Hematopoietic multipotent progenitor cell treated with erythropoietin and hydrocortisone succinate and interleukin-3 and kit ligand, for 8 days (in vitro differentiated cells): ENCODE measurements at regions not wholly inside any gene's neighbourhood (a gene's known extent, or its start where the extent isn't known, plus 50 kb on each side); places are given as distances from the start of the nearest gene placed in this dataset.
"Not testable (repeated sequence)": the region's sequence is repeated elsewhere in the genome, so short reads cannot be mapped to it uniquely, and the experiment has no call there.

ENCODE experiments used
- DNase-seq: peaks from one replicate; pipeline ENCODE4 v3.0.0-alpha.2; 2015

GRCh38 chr6:113660819-113661218 is 196.3 kb upstream of the MARCKS start:
- no peak for DNase-seq

- no peak for DNase-seq
Observed at GRCh38 chr6:113662093-113662665, 195.0 kb upstream of the MARCKS start.

DNA sequence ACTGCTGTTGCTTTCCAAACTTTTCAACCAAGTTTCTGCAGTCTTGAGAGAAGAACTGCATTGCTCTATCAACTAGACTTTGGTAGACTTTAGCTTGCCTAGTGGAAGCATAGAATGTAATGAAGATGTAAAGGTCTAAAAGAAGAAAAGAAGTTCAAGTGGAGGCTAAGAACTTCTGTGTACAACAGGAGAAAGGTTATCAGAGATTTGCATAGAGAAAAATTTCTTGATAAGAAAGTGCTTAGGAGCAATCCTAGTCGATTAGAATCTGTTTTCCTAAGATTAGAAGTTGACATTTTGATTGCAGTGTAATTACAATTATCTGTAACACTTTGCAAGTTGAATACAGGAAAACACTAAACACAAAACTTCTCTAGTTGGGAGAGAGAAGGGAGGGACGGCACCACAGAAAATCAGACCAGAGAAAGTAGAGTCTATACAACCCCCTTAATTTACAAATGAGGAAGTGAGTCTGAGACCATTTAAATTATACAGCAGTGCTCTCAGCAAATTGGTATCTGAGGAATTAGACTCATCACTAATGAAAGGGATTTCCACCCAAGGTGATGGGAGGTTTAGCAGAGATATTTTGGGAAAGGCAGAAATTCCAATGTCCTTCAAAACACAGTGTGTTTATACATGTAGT is 194.3 kb upstream of the MARCKS start:
- DNase-seq: no peak

- no peak for DNase-seq
Observed at GRCh38 chr6:113664909-113665308, 192.2 kb upstream of the MARCKS start.

GRCh38 chr6:113668641-113669408 is 188.3 kb upstream of the MARCKS start:
- no peak for DNase-seq

DNA sequence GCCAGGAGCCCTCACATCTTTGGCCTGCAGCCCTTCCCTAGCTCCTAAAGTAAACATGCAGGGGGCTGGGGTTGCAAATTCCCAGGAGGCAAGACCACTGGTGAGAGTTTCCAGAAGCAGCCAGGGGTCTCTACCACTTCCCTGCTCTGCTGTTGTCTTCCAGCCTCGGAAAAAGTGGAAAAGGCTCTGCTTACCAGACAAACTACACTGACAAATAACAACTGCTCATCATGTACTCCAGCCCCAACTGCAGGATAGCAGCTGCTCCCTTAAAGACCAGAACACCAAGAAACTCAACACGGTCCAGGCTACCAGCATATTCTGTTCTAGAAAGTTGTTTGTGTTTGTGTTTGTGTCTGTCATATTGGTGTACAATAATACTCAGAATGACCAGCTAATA is 187.5 kb upstream of the MARCKS start:
- no peak for DNase-seq

DNA sequence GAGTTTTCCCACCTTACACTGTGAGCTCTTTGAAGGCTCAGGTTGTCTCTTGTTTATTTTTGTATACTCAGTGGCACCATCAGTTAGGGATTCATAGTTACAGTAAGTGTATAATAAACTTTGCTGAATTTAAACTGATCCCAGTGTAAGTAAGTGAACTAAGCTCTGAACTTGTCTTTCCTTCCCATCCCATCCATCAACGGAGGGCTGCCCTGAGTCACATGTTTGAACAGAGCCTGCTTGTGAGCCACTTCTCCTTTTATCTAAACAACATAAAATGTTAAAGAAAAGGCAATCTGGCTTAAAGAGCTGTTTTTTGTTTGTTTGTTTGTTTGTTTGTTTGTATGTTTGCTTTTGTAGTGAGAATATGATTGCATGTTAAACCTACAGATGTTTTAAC is 185.7 kb upstream of the MARCKS start:
- no peak for DNase-seq

DNA sequence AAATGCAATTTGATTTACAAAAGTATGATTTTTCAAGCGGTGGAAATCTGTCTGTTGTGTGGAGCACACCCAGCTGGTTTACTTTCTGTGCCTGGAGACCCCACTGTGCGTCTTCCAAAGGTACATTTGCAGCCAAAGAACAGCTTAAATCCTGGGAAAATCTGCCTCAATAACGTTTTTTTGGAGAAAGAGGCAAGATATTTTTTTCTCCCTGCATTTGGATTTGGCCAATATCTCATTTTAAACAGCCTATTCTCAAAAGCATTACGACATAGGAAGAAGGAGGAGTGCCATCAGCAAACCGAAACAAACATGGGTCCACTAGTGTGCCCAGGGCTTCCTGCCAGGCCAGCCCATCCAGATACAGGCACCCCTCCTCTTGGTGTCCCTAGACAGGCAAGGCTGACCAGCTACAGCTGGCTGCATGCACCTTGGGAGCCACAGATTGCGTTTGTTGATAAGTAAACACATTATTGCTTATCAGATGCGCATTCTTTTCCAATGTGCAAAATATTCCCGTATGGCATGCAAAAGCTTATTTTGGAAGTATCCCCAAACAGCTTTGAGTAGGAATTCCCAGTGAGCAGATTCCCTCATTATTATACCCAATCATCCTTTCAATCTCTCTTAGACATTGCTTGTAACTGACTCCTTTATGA is 184.5 kb upstream of the MARCKS start:
- DNase-seq: no peak

GRCh38 chr6:113674075-113674474 is 183.1 kb upstream of the MARCKS start:
- DNase-seq: no peak

GRCh38 chr6:113676057-113676456 is 181.1 kb upstream of the MARCKS start:
- DNase-seq: no peak

- DNase-seq: no peak
Observed at GRCh38 chr6:113676968-113677367, 180.2 kb upstream of the MARCKS start.

- DNase-seq: no peak
Observed at GRCh38 chr6:113679051-113679450, 178.1 kb upstream of the MARCKS start.

DNA sequence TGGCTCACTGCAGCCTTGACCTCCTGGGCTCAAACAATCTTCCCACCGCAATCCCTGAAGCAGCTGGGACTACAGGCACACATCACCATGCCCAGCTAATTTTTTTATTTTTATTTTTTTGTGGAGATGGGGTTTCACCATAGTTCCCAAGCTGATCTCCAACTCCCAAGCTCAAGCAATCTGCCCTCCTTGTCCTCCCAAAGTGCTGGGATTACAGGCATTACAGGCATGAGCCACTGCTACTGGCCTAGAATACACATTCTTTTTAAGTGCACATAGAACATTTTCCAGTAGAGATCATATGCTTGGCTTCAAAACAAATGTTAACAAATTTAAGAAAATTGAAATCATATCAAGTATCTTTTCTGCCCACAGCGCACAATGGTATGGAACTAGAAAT is 176.8 kb upstream of the MARCKS start:
- no peak for DNase-seq

- DNase-seq: no peak
Observed at GRCh38 chr6:113683968-113684367, 173.2 kb upstream of the MARCKS start.

GRCh38 chr6:113684382-113684901 is 172.7 kb upstream of the MARCKS start:
- no peak for DNase-seq

DNA sequence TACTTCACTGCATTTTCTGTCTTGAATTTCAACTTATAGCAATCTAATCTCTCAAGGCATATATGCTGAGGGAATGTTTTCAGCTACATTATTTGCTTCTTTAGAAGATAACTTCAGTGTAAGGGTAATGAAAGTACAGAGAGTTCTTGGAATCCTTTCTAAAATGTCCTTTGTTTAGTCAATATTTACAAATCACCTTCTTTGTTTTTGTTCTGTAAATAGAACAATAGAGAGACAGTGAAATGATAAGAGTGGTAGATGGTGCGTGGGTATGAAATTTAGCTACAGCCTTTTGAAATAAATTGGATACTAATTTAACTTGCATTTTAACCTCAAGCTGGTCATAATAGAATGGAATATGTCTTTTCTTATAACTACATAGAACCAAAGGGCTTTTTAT is 171.1 kb upstream of the MARCKS start:
- DNase-seq: no peak

DNA sequence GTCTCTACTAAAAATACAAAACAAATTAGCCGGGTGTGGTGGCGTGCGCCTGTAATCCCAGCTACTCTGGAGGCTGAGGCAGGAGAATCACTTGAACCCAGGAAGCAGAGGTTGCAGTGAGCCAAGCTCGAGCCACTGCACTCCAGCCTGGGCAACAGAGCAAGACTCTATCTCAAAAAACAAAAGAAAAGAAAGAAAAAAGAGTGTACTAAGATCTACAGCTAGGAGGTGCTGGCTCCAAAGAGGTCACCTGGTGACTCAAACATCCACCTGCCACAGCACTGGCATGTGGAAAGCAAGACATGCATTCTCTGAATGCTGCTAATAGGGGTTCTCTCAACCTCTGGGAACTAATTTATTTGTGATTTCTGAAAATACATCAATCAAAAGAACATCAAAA is 167.5 kb upstream of the MARCKS start:
- not testable (repeated sequence) for DNase-seq

DNA sequence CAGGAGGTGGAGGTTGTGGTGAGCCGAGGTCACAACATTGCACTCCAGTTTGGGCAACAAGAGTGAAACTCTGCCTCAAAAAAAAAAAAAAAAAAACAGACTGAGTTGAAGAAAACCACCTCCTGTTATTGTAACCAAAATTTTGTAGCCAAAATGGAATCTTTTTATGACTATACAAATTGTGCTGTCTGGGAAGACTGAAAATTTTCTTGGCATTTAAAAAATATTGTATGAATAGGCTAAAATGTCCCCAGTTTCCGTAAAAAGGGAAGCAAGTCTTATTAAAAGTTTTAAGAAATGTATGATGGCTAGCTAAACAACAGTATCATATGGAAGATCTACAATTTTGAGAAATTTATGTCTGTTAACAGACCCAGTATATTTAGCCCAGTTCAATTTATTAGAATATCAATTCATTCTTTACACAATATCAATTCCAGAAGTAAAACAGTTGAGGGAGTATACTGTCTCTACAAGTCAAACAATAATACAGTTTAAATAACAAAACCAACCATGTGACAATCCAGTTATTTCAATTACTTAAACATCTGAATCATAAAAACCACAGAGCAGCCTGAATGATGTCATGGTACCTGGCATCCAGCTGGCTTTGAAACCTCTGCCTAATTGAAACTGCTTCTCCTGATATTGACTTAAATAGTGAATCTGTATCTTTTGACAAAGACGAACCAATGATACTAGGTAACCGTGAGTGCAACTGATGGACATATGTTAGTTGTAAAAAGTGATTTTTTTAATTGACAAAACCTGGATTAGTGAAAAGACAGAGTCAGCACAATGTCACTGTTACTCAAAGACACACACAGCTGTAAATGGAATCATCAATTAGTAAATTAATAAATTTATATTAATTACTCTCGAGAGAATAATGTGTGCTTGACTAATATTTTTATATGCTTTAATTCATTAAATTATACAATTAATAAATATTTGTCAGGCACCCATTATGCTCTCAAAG is 166.6 kb upstream of the MARCKS start:
- no peak for DNase-seq

GRCh38 chr6:113691260-113691656 is 165.9 kb upstream of the MARCKS start:
- no peak for DNase-seq

DNA sequence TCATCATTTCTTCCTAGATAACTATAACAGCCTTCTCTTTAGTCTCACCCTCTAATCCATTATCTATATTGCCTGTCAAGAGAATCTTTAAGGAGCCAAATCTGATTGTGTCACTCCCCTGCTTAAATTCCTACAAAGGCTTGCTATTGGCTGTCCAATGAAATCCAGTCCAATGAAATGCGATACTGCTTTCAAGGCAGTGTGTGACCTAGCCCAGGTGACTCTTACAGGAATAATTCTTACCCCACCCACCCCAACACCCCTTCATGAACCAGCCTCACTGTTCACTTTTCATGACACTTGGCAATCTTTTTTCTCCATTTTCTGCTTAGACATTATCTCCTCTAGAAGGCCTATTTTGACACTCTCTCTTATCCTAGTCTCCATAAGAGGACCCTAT is 163.3 kb upstream of the MARCKS start:
- DNase-seq: no peak

GRCh38 chr6:113694278-113695077 is 162.7 kb upstream of the MARCKS start:
- no peak for DNase-seq
